ENCODE measurements at regions not wholly inside any gene's neighbourhood (a gene's known extent, or its start where the extent isn't known, plus 50 kb on each side); places are given as distances from the start of the nearest gene placed in this dataset.

DNA sequence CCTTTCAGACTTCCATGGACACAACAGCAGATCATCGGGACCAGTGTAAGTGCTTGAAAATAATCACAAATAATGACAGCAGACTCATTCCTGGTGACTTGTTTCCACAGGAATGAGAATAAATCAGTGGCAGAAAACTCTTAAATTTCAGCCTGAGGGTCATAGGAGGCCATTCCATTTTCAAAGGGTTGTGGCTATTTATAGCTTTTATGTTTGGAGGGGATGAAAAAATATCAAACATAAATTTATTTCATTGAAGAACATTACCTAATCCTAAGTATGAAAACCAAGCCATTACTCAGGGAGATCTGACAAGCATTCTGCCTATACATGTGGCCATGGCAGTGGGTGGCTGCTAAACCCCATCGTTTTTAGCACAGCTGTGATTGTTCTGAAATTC, 173.6 kb upstream of the CNR1 start:
- no peaks in the 10 kb centered on the region for H3K36me3 Mint-ChIP-seq (ENCODE audit: low read depth)
- no peak for DNase-seq (ENCODE audit: low spot score)
- no peak overlapping the region for H3K4me3 Mint-ChIP-seq (ENCODE audit: unreplicated experiment)
- no peak overlapping the region for H3K27ac Mint-ChIP-seq (ENCODE audit: unreplicated experiment)
- peaks cover 8% of the 10 kb centered on the region for H3K9me3 Mint-ChIP-seq (ENCODE audit: low read depth)
- H3K4me1 Mint-ChIP-seq (ENCODE audit: low read depth), result no peaks in the 10 kb centered on the region
- peaks cover 4% of the 10 kb centered on the region for H3K27me3 Mint-ChIP-seq (ENCODE audit: low read depth)
- TF ChIP-seq, protein P1, sequence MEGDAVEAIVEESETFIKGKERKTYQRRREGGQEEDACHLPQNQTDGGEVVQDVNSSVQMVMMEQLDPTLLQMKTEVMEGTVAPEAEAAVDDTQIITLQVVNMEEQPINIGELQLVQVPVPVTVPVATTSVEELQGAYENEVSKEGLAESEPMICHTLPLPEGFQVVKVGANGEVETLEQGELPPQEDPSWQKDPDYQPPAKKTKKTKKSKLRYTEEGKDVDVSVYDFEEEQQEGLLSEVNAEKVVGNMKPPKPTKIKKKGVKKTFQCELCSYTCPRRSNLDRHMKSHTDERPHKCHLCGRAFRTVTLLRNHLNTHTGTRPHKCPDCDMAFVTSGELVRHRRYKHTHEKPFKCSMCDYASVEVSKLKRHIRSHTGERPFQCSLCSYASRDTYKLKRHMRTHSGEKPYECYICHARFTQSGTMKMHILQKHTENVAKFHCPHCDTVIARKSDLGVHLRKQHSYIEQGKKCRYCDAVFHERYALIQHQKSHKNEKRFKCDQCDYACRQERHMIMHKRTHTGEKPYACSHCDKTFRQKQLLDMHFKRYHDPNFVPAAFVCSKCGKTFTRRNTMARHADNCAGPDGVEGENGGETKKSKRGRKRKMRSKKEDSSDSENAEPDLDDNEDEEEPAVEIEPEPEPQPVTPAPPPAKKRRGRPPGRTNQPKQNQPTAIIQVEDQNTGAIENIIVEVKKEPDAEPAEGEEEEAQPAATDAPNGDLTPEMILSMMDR (IDR thresholded peaks at IDR 0.05), result no peak

DNA sequence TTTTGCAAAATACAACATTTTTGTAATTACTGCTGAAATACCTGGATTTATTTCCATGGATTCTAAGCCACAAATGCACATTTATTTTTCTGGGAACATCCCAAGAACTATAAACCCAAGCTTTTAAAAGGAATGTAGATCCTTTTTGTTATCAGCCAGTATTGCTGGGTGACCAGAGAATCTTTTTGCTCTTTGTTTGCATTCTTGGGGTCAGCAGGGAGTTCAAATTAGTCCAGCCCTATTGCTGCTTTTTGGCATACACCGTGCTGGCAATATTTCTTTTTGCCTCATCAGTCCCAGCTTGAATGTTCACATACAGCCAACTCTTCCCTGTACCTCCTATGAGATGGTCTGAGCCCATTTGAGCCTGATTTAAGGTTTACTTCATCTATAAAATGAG, 155.2 kb upstream of the CNR1 start:
- Mint-ChIP-seq H3K9me3 (ENCODE audit: low read depth) (no peaks in the 10 kb centered on the region), H3K27ac (ENCODE audit: unreplicated experiment) (no peak overlapping the region), H3K4me1 (ENCODE audit: low read depth) (no peaks in the 10 kb centered on the region), H3K27me3 (ENCODE audit: low read depth) (peaks cover 18% of the 10 kb centered on the region), H3K4me3 (ENCODE audit: unreplicated experiment) (no peak overlapping the region), H3K36me3 (ENCODE audit: low read depth) (no peaks in the 10 kb centered on the region)
- TF ChIP-seq, protein P1 (IDR thresholded peaks at IDR 0.05), result no peak
- no peak for DNase-seq (ENCODE audit: low spot score)

DNA sequence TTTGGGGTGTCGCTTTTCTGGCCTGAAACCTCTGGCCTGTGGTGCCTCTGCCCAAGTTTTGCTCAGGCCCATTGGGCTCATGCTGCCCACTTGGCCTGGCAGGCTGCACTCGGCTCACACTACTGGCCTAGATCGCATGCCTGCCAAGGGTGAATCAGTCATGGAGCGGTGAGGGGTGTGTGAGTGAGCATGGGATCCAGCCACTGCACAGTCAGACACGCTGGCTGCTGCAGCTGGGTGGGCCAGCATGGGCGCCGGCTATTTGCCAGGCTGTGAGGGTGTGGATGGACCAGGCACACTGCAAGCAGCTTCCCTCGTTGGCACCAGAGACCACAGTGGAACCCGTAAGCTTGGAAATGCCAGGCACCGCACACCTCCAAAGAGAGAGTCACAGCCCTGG, 145.4 kb upstream of the CNR1 start:
- no peaks in the 10 kb centered on the region for H3K4me1 Mint-ChIP-seq (ENCODE audit: low read depth)
- no peak overlapping the region for H3K27ac Mint-ChIP-seq (ENCODE audit: unreplicated experiment)
- peaks cover 8% of the 10 kb centered on the region for H3K9me3 Mint-ChIP-seq (ENCODE audit: low read depth)
- no peaks in the 10 kb centered on the region for H3K36me3 Mint-ChIP-seq (ENCODE audit: low read depth)
- H3K4me3 Mint-ChIP-seq (ENCODE audit: unreplicated experiment), result no peak overlapping the region
- TF ChIP-seq, protein P1 (IDR thresholded peaks at IDR 0.05), result no peak
- no peak for DNase-seq (ENCODE audit: low spot score)
- H3K27me3 Mint-ChIP-seq (ENCODE audit: low read depth), result no peaks in the 10 kb centered on the region

DNA sequence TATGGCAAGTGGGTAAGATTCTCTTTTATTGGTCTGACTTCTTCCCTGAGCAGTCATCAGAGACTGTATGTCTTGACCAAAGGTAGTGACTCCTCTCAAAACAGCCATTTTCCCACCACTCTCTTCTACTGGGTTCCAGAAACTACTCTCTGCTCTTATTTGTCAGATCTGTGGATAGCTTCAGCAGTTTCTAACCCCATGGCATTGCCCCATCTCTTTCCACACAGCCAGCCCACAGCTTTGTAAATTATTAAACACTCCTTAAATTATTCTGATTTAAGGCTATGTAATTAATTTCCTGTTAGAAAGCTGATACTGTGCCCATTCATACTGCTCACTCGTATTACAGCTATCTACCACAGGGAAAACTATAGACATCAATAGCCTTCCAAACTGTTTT, 138.4 kb upstream of the CNR1 start:
- H3K27me3 Mint-ChIP-seq (ENCODE audit: low read depth), result peaks cover 3% of the 10 kb centered on the region
- no peak overlapping the region for H3K4me3 Mint-ChIP-seq (ENCODE audit: unreplicated experiment)
- H3K4me1 Mint-ChIP-seq (ENCODE audit: low read depth), result no peaks in the 10 kb centered on the region
- TF ChIP-seq, protein P1 (IDR thresholded peaks at IDR 0.05), result no peak
- no peak overlapping the region for H3K27ac Mint-ChIP-seq (ENCODE audit: unreplicated experiment)
- no peaks in the 10 kb centered on the region for H3K36me3 Mint-ChIP-seq (ENCODE audit: low read depth)
- DNase-seq (ENCODE audit: low spot score), result no peak
- peaks cover 11% of the 10 kb centered on the region for H3K9me3 Mint-ChIP-seq (ENCODE audit: low read depth)

DNA sequence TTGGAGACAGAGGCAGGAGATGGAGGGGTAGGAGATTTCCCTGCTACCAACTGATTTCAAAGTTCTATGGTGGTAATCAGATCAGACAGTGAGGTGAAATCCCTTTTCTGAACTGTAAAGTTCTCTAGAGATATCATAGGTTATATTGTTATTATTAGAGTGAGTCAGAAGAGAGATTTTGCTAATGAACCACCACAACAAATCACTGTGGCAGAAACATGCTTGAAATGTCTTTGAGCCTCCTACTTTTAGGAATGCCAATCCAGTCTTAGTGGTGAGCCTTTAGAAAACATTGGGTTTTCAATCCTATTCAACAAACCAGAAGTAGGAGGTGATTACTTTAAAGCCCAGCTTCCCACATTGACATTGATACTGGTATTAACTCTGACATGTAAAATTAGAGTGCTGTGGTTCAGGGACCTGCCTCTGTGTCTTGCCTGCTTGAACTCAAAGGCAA, 136.7 kb upstream of the CNR1 start:
- Mint-ChIP-seq H3K27me3 (ENCODE audit: low read depth) (peaks cover 3% of the 10 kb centered on the region), H3K9me3 (ENCODE audit: low read depth) (peaks cover 11% of the 10 kb centered on the region), H3K4me1 (ENCODE audit: low read depth) (no peaks in the 10 kb centered on the region), H3K27ac (ENCODE audit: unreplicated experiment) (no peak overlapping the region), H3K36me3 (ENCODE audit: low read depth) (no peaks in the 10 kb centered on the region), H3K4me3 (ENCODE audit: unreplicated experiment) (no peak overlapping the region)
- DNase-seq (ENCODE audit: low spot score), result no peak
- TF ChIP-seq, protein P1 (IDR thresholded peaks at IDR 0.05), result no peak

Measured in chondrocyte (in vitro differentiated cells).